Dendritic cell treated with granulocyte-macrophage colony-stimulating factor and Interleukin-4, amounts not matched to agents 40 ng/mL and 50 ng/mL, for 4 days (primary cell): ENCODE measurements at regions not wholly inside any gene's neighbourhood (a gene's known extent, or its start where the extent isn't known, plus 50 kb on each side); places are given as distances from the start of the nearest gene placed in this dataset.
"Not testable (repeated sequence)": the region's sequence is repeated elsewhere in the genome, so short reads cannot be mapped to it uniquely, and the experiment has no call there.

Experiments used
- H3K27ac Mint-ChIP-seq: one replicate; pipeline ENCODE4 v1.8.0; 2022; ENCODE audit warnings: mild to moderate bottlenecking, mixed read lengths
- H3K27me3 Mint-ChIP-seq: one replicate; pipeline ENCODE4 v1.8.0; 2022; ENCODE audit warnings: mild to moderate bottlenecking, mixed read lengths
- H3K36me3 Mint-ChIP-seq: one replicate; pipeline ENCODE4 v1.8.0; 2022; ENCODE audit warnings: low read depth, mixed read lengths
- H3K4me1 Mint-ChIP-seq: one replicate; pipeline ENCODE4 v1.8.0; 2022; ENCODE audit warnings: low read depth, mixed read lengths
- H3K4me3 Mint-ChIP-seq: one replicate; pipeline ENCODE4 v1.8.0; 2022; ENCODE audit warnings: mild to moderate bottlenecking, moderate library complexity, mixed read lengths
- H3K9me3 Mint-ChIP-seq: one replicate; pipeline ENCODE4 v1.8.0; 2022; ENCODE audit warnings: mixed read lengths
- intact Hi-C: fragments of 100-400 bp; cut with micrococcal nuclease; formaldehyde crosslinking; loops from one replicate; pipeline ENCODE4 v1.15.0; 2022

- Mint-ChIP-seq H3K4me3 (no peak overlapping the region), H3K27ac (no peak overlapping the region), H3K27me3 (no peaks in the 10 kb centered on the region), H3K36me3 (no peaks in the 10 kb centered on the region), H3K9me3 (no peaks in the 10 kb centered on the region), H3K4me1 (no peaks in the 10 kb centered on the region)
- intact Hi-C loops: no loop called here
Measured at GRCh38 chr17:63019138-63019873, 53.3 kb downstream of the TANC2 start.

DNA sequence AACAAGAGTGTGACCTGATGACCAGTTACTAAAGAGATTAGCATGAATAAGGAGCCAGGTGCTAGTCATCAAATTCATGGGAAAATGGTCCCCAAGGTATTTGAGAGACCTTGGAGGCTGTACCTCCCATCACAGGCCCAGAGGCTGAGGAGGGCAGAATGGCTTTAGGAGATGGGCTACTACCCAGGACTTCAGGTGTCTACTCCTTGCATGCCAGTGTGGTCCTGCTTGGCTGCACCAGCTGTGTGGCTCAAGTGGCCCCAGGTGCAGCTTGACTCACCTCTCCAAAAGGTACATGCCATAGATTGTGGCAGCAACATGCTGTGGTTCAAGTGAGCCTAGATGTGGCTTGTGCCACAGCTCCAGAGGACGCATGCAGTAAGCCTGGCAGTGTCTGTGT lies 56.5 kb downstream of the TANC2 start:
- Mint-ChIP-seq H3K36me3 (no peaks in the 10 kb centered on the region), H3K27me3 (no peaks in the 10 kb centered on the region), H3K27ac (no peak overlapping the region), H3K4me3 (no peak overlapping the region), H3K9me3 (no peaks in the 10 kb centered on the region), H3K4me1 (no peaks in the 10 kb centered on the region)
- intact Hi-C loops: no loop called here

DNA sequence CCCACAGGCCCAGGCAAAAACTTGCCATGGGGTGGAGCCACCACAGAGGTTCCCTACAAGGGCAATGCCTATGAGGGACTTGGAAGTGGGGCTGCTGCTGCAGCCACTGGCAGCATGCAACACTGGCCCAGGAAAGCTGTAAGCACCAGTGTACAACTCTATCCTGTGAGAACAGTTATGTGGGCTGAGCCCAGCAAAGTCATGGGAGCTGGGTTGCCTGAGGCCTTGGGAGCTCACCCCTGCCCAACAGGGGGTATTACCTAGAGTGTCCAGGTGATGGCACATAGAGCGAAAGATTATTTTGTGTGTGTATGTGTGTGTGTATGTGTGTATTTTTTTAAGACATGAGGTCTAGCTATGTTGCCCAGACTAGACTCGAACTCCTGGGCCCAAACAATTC lies 57.0 kb downstream of the TANC2 start:
- H3K9me3 Mint-ChIP-seq: no peaks in the 10 kb centered on the region
- no peak overlapping the region for H3K4me3 Mint-ChIP-seq
- H3K27ac Mint-ChIP-seq: no peak overlapping the region
- H3K4me1 Mint-ChIP-seq: no peaks in the 10 kb centered on the region
- no peaks in the 10 kb centered on the region for H3K27me3 Mint-ChIP-seq
- H3K36me3 Mint-ChIP-seq: no peaks in the 10 kb centered on the region
- intact Hi-C loops: no loop called here

GRCh38 chr17:63024201-63024600 lies 58.2 kb downstream of the TANC2 start:
- H3K27me3 Mint-ChIP-seq: no peaks in the 10 kb centered on the region
- no peak overlapping the region for H3K4me3 Mint-ChIP-seq
- intact Hi-C loops: no loop called here
- H3K9me3 Mint-ChIP-seq: no peaks in the 10 kb centered on the region
- no peaks in the 10 kb centered on the region for H3K36me3 Mint-ChIP-seq
- no peak overlapping the region for H3K27ac Mint-ChIP-seq
- no peaks in the 10 kb centered on the region for H3K4me1 Mint-ChIP-seq

DNA sequence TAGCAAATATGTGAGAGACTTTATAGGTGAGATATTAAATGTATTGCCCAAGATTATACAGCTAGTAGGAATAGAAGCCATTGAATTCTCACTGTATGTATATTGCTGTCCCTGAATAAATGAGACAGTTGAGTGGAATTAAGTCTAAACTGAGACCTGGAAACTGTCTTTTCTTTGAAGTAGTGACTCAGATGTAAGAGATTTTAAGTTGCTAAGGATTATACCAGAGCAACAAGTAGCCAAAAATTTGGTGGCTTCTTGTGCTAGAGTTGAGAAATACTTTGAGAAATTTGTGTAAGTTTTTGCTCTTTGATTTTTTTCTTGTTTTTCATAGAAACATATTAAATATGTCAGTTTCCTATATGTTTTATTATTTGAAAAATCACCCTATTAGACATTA lies 58.7 kb downstream of the TANC2 start:
- Mint-ChIP-seq H3K27ac (no peak overlapping the region), H3K36me3 (no peaks in the 10 kb centered on the region), H3K27me3 (no peaks in the 10 kb centered on the region), H3K9me3 (no peaks in the 10 kb centered on the region), H3K4me3 (no peak overlapping the region), H3K4me1 (no peaks in the 10 kb centered on the region)
- intact Hi-C loops: no loop called here

DNA sequence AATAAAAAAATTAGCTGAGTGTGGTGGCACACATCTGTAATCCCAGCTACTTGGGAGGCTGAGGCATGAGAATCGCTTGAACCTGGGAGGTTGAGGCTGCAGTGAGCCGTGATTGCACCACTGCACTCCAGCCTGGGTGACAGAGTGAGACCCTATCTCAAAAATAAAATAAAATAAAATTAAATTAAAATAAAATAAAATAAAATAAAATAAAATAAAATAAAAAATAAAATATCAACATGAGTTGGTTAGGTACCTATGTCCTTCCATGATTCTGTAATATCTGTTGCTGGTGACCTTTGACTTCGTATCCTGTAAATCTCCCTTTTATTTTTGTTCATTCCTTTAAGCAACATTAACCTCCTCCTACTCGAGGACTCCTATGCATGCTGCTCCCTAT lies 59.6 kb downstream of the TANC2 start:
- intact Hi-C loops, H3K4me3 Mint-ChIP-seq, H3K4me1 Mint-ChIP-seq, H3K27me3 Mint-ChIP-seq, H3K36me3 Mint-ChIP-seq, H3K9me3 Mint-ChIP-seq, H3K27ac Mint-ChIP-seq: not testable (repeated sequence)

GRCh38 chr17:63029541-63029940 lies 63.5 kb downstream of the TANC2 start:
- H3K4me3 Mint-ChIP-seq: no peak overlapping the region
- H3K4me1 Mint-ChIP-seq: no peaks in the 10 kb centered on the region
- H3K36me3 Mint-ChIP-seq: no peaks in the 10 kb centered on the region
- H3K27ac Mint-ChIP-seq: no peak overlapping the region
- intact Hi-C loops: no loop called here
- no peaks in the 10 kb centered on the region for H3K9me3 Mint-ChIP-seq
- H3K27me3 Mint-ChIP-seq: no peaks in the 10 kb centered on the region

- intact Hi-C loops: no loop called here
Measured at GRCh38 chr17:63032142-63032541, 66.1 kb downstream of the TANC2 start.

GRCh38 chr17:63033142-63033541 lies 67.1 kb downstream of the TANC2 start:
- Mint-ChIP-seq H3K27ac (no peak overlapping the region), H3K4me3 (no peak overlapping the region), H3K27me3 (no peaks in the 10 kb centered on the region), H3K4me1 (no peaks in the 10 kb centered on the region), H3K36me3 (no peaks in the 10 kb centered on the region), H3K9me3 (no peaks in the 10 kb centered on the region)
- intact Hi-C loops: no loop called here

More at GRCh38 chr17:63032142-63032541, 66.1 kb downstream of the TANC2 start:
- Mint-ChIP-seq H3K27me3 (no peaks in the 10 kb centered on the region), H3K9me3 (no peaks in the 10 kb centered on the region), H3K36me3 (no peaks in the 10 kb centered on the region), H3K4me1 (no peaks in the 10 kb centered on the region), H3K4me3 (no peak overlapping the region), H3K27ac (no peak overlapping the region)

DNA sequence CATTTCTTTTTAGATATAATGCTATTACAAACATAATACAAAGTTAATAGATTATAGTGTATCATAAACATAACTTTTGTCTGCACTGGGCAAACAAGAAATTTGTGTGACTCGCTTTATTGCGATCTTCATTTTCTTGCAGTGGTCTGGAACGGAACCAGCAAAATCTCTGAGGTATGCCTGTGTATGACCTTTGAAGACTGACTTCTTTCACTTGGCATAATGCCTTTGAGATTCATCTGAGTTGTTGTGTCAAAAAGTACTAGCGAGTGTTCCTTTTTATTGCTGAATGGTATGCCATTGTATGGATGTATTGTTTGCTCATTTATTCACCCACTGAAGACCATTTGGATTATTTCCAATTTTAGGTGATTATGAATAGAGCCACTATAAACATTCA lies 69.2 kb downstream of the TANC2 start:
- Mint-ChIP-seq H3K27me3 (no peaks in the 10 kb centered on the region), H3K4me1 (no peaks in the 10 kb centered on the region), H3K27ac (no peak overlapping the region), H3K9me3 (no peaks in the 10 kb centered on the region), H3K36me3 (no peaks in the 10 kb centered on the region), H3K4me3 (no peak overlapping the region)
- intact Hi-C loops: no loop called here

GRCh38 chr17:63035695-63036094 lies 69.7 kb downstream of the TANC2 start:
- Mint-ChIP-seq H3K27ac (no peak overlapping the region), H3K9me3 (no peaks in the 10 kb centered on the region), H3K36me3 (no peaks in the 10 kb centered on the region), H3K4me1 (no peaks in the 10 kb centered on the region), H3K27me3 (no peaks in the 10 kb centered on the region), H3K4me3 (no peak overlapping the region)
- intact Hi-C loops: no loop called here

DNA sequence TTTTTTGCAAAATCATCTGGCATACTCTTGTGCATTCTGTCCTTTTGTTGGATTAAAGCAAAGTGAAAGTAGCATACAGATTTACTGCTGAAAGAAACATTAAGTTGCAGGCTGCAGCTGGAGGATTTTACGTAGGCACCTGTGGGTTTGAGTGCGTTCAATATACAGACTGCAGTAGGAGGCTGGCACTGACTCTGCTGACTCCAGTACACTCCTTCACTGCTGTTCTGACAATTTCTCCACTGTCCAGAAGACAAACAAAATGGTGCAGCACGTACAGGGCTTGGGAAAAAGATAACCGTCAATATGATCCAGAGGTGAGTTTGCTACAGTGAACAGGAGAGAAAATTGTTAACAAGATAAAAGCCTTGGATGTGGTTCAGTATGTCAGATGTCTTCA lies 73.3 kb downstream of the TANC2 start:
- intact Hi-C loops: no loop called here
- H3K27ac Mint-ChIP-seq: no peak overlapping the region
- no peaks in the 10 kb centered on the region for H3K36me3 Mint-ChIP-seq
- no peaks in the 10 kb centered on the region for H3K9me3 Mint-ChIP-seq
- no peak overlapping the region for H3K4me3 Mint-ChIP-seq
- H3K4me1 Mint-ChIP-seq: no peaks in the 10 kb centered on the region
- no peaks in the 10 kb centered on the region for H3K27me3 Mint-ChIP-seq

GRCh38 chr17:63039899-63040602 lies 74.0 kb downstream of the TANC2 start:
- intact Hi-C loops: no loop called here
- no peaks in the 10 kb centered on the region for H3K9me3 Mint-ChIP-seq
- H3K27ac Mint-ChIP-seq: no peak overlapping the region
- no peaks in the 10 kb centered on the region for H3K27me3 Mint-ChIP-seq
- no peaks in the 10 kb centered on the region for H3K4me1 Mint-ChIP-seq
- H3K4me3 Mint-ChIP-seq: no peak overlapping the region
- H3K36me3 Mint-ChIP-seq: no peaks in the 10 kb centered on the region

DNA sequence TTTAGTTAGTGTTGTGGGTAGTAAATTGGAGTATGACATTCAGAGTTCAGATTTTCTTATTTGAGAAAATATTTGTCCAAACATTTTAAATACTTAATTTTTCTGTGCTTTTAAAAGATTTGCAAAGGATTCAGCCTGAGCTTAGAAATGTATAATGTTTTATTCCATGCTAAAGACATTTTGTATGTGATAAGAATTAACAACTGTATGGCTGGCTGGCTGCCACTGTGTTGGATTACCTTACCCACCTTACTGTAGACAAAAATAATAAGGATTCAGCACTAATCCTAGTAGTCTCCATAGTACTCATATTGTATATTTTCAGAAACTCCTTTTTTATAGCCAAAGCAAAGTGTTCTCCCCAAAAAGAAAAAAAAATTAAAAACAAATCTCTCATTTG lies 74.8 kb downstream of the TANC2 start:
- no peaks in the 10 kb centered on the region for H3K9me3 Mint-ChIP-seq
- no peak overlapping the region for H3K27ac Mint-ChIP-seq
- intact Hi-C loops: no loop called here
- no peaks in the 10 kb centered on the region for H3K36me3 Mint-ChIP-seq
- H3K4me1 Mint-ChIP-seq: no peaks in the 10 kb centered on the region
- H3K27me3 Mint-ChIP-seq: no peaks in the 10 kb centered on the region
- no peak overlapping the region for H3K4me3 Mint-ChIP-seq

DNA sequence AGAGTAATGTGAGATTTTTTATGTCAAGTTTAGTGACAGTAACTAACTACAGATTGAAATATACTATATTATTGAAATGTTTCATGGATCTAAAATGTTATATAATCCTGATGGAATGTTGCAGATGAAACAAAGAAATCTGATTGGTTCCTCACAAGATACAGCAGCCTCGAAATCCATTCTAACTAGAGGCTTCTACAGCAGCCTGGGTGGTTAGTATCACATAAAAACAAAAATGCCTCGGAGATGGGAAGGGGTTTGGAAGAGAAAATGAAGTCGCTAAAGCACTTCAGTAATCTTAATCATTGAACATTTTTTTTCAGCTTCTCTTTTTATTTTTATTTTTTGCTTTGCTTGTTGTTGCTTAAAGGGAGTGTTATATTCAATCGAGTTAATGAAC lies 75.2 kb downstream of the TANC2 start:
- no peaks in the 10 kb centered on the region for H3K36me3 Mint-ChIP-seq
- intact Hi-C loops: no loop called here
- no peak overlapping the region for H3K27ac Mint-ChIP-seq
- no peak overlapping the region for H3K4me3 Mint-ChIP-seq
- H3K9me3 Mint-ChIP-seq: no peaks in the 10 kb centered on the region
- H3K4me1 Mint-ChIP-seq: no peaks in the 10 kb centered on the region
- H3K27me3 Mint-ChIP-seq: no peaks in the 10 kb centered on the region
